Breast epithelium (tissue), 4 donors: ENCODE measurements at regions not wholly inside any gene's neighbourhood (a gene's known extent, or its start where the extent isn't known, plus 50 kb on each side); places are given as distances from the start of the nearest gene placed in this dataset.

Source experiments
- DNase-seq, 2 donors: peaks; one replicate each; pipeline ENCODE4 v3.0.0-alpha.2; 2019; ENCODE audit warnings: low spot score in 2 of 2
- H3K27ac ChIP-seq, 2 donors: fragments of 200-600 bp; sonication (generic) in 1 of 2; one replicate each; pipeline ENCODE4 v1.5.1; 2016 to 2019; ENCODE audit warnings: mild to moderate bottlenecking in 1 of 2
- H3K27me3 ChIP-seq, 2 donors: fragments of 200-600 bp; sonication (generic) in 1 of 2; one replicate each; pipeline versions ENCODE4 v1.5.1 to v1.6.0; 2017 to 2019; ENCODE audit warnings: control low read depth in 1 of 2, mild to moderate bottlenecking in 1 of 2
- H3K36me3 ChIP-seq: fragments of 200-600 bp; one replicate; pipeline ENCODE4 v1.5.1; 2019
- H3K4me1 ChIP-seq, 2 donors: fragments of 200-600 bp; sonication (generic); one replicate each; pipeline ENCODE4 v1.5.1; 2016 to 2019; ENCODE audit warnings: control low read depth in 1 of 2
- H3K4me3 ChIP-seq, 3 donors: fragments of 200-600 bp; sonication (generic); 1 replicate in 2 of 3; 2 replicates in 1 of 3; pipeline ENCODE4 v1.5.1; 2016 to 2019; ENCODE audit warnings: mild to moderate bottlenecking in 3 of 3, moderate library complexity in 2 of 3
- H3K9me3 ChIP-seq, 2 donors: fragments of 200-600 bp; sonication (generic) in 1 of 2; one replicate each; pipeline ENCODE4 v1.5.1; 2016 to 2019; ENCODE audit warnings: control low read depth in 1 of 2
- CTCF ChIP-seq, 3 donors: fragments of 450-650 bp; IDR thresholded peaks; one replicate each; pipeline ENCODE4 v1.5.1; 2016 to 2017; ENCODE audit warnings: antibody characterized with exemption in 3 of 3, mild to moderate bottlenecking in 3 of 3, moderate library complexity in 3 of 3
- POLR2A ChIP-seq: fragments of 450-650 bp; IDR thresholded peaks from one replicate; pipeline ENCODE4 v1.6.1; 2016; ENCODE audit warnings: antibody characterized with exemption, mild to moderate bottlenecking, moderate library complexity
- POLR2AphosphoS5 ChIP-seq, 3 donors: sonication (generic); formaldehyde crosslinking; IDR thresholded peaks; one replicate each; pipeline ENCODE4 v1.6.1; 2017; ENCODE audit warnings: antibody characterized with exemption in 3 of 3
- intact Hi-C: fragments of 100-400 bp; cut with DNase I; formaldehyde crosslinking; loops from one replicate; pipeline ENCODE4 v1.15.1; 2023; ENCODE audit warnings: low total_unique reads

- TF ChIP-seq CTCF (IDR thresholded peaks at IDR 0.05): no peak
- intact Hi-C loops: no loop called here
- no peaks in the 10 kb centered on the region for H3K36me3 ChIP-seq
These were observed 288.9 kb downstream of the EFHB start for GRCh38 chr3:19645093-19645492.

DNA sequence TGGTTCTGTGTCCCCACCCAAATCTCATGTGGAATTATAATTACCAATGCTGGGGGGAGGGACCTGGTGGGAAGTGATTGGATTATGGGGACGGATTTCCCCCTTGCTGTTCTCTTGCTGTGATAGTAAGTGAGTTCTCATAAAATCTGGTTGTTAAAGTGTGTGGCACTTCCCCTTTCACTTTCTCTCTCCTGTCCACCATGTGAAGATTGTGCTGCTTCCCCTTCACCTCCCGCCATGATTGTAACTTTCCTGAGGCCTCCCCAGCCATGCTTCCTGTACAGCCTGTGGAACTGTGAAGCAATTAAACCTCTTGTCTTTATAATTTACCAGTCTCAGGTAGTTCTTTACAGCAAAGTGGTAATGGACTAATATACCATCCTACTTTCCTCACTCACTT is 289.6 kb downstream of the EFHB start:
- no peak for DNase-seq
- Histone ChIP-seq H3K27ac (no peak overlapping the region), H3K9me3 (no peaks in the 10 kb centered on the region), H3K36me3 (no peaks in the 10 kb centered on the region), H3K27me3 (no peaks in the 10 kb centered on the region), H3K4me3 (no peak overlapping the region), H3K4me1 (no peaks in the 10 kb centered on the region)
- no peak for TF ChIP-seq CTCF (IDR thresholded peaks at IDR 0.05)
- no peak for TF ChIP-seq POLR2A
- no peak for TF ChIP-seq POLR2AphosphoS5 (IDR thresholded peaks at IDR 0.05)
- intact Hi-C loops: no loop called here

More at GRCh38 chr3:19645093-19645492, 288.9 kb downstream of the EFHB start:
- peaks cover 0 to 2% of the 10 kb centered on the region in 2 donors for H3K9me3 ChIP-seq
- no peaks in the 10 kb centered on the region for H3K27me3 ChIP-seq
- no peak for DNase-seq
- no peak overlapping the region for H3K4me3 ChIP-seq
- no peak overlapping the region for H3K27ac ChIP-seq
- H3K4me1 ChIP-seq: no peaks in the 10 kb centered on the region

- DNase-seq: no peak
- H3K27ac ChIP-seq: no peak overlapping the region
- intact Hi-C loops: no loop called here
- H3K9me3 ChIP-seq: peaks cover 0 to 7% of the 10 kb centered on the region in 2 donors
- TF ChIP-seq POLR2AphosphoS5 (IDR thresholded peaks at IDR 0.05) (no peak), POLR2A (no peak), CTCF (IDR thresholded peaks at IDR 0.05) (no peak)
- no peak overlapping the region for H3K4me3 ChIP-seq
- no peaks in the 10 kb centered on the region for H3K4me1 ChIP-seq
- no peaks in the 10 kb centered on the region for H3K36me3 ChIP-seq
- H3K27me3 ChIP-seq: no peaks in the 10 kb centered on the region
These were observed 292.6 kb downstream of the EFHB start for GRCh38 chr3:19641408-19641807.

GRCh38 chr3:19632099-19633074 is 301.6 kb downstream of the EFHB start:
- H3K4me1 ChIP-seq: no peaks in the 10 kb centered on the region

More at GRCh38 chr3:19632099-19633074, 301.6 kb downstream of the EFHB start:
- TF ChIP-seq CTCF (IDR thresholded peaks at IDR 0.05): no peak
- no peak for TF ChIP-seq POLR2A
- TF ChIP-seq POLR2AphosphoS5 (IDR thresholded peaks at IDR 0.05): no peak
- intact Hi-C loops: no loop called here
- Histone ChIP-seq H3K27ac (no peak overlapping the region), H3K27me3 (no peaks in the 10 kb centered on the region), H3K36me3 (no peaks in the 10 kb centered on the region), H3K9me3 (peaks cover 0 to 3% of the 10 kb centered on the region in 2 donors), H3K4me3 (no peak overlapping the region)
- no peak for DNase-seq
